AG04450 (cell line): ENCODE measurements at regions not wholly inside any gene's neighbourhood (a gene's known extent, or its start where the extent isn't known, plus 50 kb on each side); places are given as distances from the start of the nearest gene placed in this dataset.

Source experiments
- CTCF ChIA-PET: fragments of 300-600, 350-600 bp; formaldehyde crosslinking; extraction: SDS; loops from one replicate; lab custom pipeline; 2022; ENCODE audit warnings: antibody characterized with exemption, inconsistent platforms; lab: Charles Lee
- POLR2A ChIA-PET: fragments of 350-600 bp; formaldehyde crosslinking; extraction: SDS; loops from one replicate; lab custom pipeline; 2021; ENCODE audit warnings: antibody characterized with exemption, inconsistent platforms; lab: Yijun Ruan, JAX
- DNase-seq: peaks from one replicate; pipeline ENCODE4 v3.0.0-alpha.2; 2011; ENCODE audit warnings: low read depth, low spot score
- H3K27ac ChIP-seq: one replicate; pipeline ENCODE4 v1.5.1; 2012; ENCODE audit warnings: low read depth, low read length, control low read depth
- H3K27me3 ChIP-seq: one replicate; pipeline ENCODE4 v1.6.0; 2012; ENCODE audit warnings: low read length; ENCODE audit not compliant: control insufficient read depth, insufficient read depth
- H3K4me3 ChIP-seq: 2 replicates; pipeline ENCODE4 v1.5.1; 2011; ENCODE audit warnings: mild to moderate bottlenecking, low read depth, low read length, control low read depth
- H3K9me3 ChIP-seq: 2 replicates; pipeline ENCODE4 v1.5.1; 2012; ENCODE audit warnings: low read length; ENCODE audit not compliant: control insufficient read depth, insufficient read depth
- TF ChIP-seq, protein P1 (sequence below): IDR thresholded peaks from 2 replicates; pipeline ENCODE4 v1.5.1; 2011; ENCODE audit warnings: low read depth, low read length, control low read depth, inconsistent platforms

DNA sequence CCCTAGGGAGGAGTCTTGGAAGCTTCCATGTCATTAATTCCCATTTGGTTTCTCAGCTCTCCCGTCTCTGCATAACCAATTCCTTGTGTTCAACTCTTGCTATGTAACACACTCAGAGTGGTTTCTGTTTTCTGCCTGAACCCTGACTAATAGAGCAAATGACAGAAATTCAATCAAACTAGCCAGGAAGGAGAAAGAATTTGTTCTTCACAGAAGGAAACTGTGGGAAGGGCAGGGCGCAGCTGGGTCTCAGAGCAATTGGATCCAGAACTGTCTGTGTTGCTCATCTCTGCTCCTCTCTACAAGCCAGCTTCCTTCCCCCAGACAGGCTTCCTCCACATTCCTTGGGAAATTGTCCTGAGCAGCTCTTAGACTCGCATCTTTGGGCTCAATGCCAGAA, 269.8 kb downstream of the TNS1 start:
- TF ChIP-seq, protein P1, sequence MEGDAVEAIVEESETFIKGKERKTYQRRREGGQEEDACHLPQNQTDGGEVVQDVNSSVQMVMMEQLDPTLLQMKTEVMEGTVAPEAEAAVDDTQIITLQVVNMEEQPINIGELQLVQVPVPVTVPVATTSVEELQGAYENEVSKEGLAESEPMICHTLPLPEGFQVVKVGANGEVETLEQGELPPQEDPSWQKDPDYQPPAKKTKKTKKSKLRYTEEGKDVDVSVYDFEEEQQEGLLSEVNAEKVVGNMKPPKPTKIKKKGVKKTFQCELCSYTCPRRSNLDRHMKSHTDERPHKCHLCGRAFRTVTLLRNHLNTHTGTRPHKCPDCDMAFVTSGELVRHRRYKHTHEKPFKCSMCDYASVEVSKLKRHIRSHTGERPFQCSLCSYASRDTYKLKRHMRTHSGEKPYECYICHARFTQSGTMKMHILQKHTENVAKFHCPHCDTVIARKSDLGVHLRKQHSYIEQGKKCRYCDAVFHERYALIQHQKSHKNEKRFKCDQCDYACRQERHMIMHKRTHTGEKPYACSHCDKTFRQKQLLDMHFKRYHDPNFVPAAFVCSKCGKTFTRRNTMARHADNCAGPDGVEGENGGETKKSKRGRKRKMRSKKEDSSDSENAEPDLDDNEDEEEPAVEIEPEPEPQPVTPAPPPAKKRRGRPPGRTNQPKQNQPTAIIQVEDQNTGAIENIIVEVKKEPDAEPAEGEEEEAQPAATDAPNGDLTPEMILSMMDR, result no peak
- no peak for DNase-seq
- ChIA-PET POLR2A (no interaction called here), CTCF (interaction anchor here (1.2 kb wide), 1 partner anchor 18 kb away, joined by 3 read pairs; no protein-coding TSS in a partner anchor)
- Histone ChIP-seq H3K27me3 (no peaks in the 10 kb centered on the region), H3K27ac (no peak overlapping the region), H3K9me3 (no peaks in the 10 kb centered on the region; the same call in 1 of the 2 replicates), H3K4me3 (no peak overlapping the region)

DNA sequence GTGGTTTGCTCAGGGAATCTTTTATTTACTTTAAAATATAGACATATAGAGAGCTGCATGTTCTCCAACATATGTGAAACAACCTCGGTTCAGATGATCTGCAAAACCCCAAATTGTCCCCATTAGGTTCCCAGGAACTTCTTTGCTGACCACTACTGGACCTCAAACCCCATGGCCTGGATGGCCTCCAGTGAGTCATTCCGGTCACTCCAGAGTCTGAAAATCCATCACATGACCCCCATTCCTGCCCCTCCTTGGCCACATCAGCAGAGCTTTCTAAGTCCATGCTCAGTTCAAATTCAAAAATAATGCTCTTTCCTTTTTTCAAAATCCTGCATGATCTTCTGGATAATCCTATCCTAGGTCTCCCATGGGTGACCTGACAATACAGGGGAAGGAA, 271.0 kb downstream of the TNS1 start:
- Histone ChIP-seq H3K27ac (no peak overlapping the region), H3K27me3 (no peaks in the 10 kb centered on the region), H3K4me3 (no peak overlapping the region), H3K9me3 (no peaks in the 10 kb centered on the region)
- TF ChIP-seq, protein P1, result no peak
- DNase-seq, result no peak
- POLR2A ChIA-PET, result no interaction called here
- CTCF ChIA-PET, result no interaction called here

DNA sequence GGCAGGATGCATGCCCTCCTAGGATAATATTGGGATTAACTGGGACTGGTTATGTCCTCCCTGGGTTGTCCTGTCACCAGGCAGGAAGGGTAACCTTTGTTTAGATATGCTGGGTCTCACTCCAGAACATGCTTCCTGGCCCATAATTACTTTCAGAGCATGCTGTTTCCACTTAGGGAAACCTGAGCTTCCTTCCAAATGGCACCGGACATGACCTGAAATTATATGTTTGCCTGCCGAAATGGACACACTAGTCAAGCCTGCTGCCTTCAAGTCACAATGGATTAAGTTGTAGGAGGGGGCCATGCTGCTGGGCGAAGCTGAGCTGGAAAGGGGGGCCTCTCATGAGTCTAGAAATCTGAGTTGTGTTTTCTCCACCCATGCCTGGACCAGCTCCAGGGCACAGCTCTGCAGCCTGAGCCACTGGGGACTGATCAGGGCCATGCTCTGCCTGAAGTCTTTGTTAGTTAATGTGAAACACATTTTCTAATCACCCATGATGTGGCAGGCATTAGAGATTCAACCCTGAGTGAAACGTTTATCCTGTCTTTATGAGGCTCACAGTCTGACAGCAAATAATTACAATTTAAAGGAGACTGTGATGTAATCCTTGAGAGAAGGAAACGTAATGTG, 273.3 kb downstream of the TNS1 start:
- no peak overlapping the region for H3K4me3 ChIP-seq
- no peak overlapping the region for H3K27ac ChIP-seq
- TF ChIP-seq, protein P1, result no peak
- POLR2A ChIA-PET, result no interaction called here
- H3K27me3 ChIP-seq, result no peaks in the 10 kb centered on the region
- CTCF ChIA-PET, result interaction anchor here (0.7 kb wide), 1 partner anchor 27 kb away, joined by 3 read pairs; no protein-coding TSS in a partner anchor
- H3K9me3 ChIP-seq, result no peaks in the 10 kb centered on the region
- DNase-seq, result no peak

- ChIA-PET CTCF (interaction anchor here (1.6 kb wide), 1 partner anchor 15 kb away, joined by 3 read pairs; no protein-coding TSS in a partner anchor), POLR2A (no interaction called here)
- no peaks in the 10 kb centered on the region for H3K9me3 ChIP-seq
- H3K27ac ChIP-seq, result no peak overlapping the region
- DNase-seq, result no peak
- TF ChIP-seq, protein P1, result no peak
- no peak overlapping the region for H3K4me3 ChIP-seq
- no peaks in the 10 kb centered on the region for H3K27me3 ChIP-seq
Measured at GRCh38 chr2:217727801-217728200, 275.0 kb downstream of the TNS1 start.

- Histone ChIP-seq H3K9me3 (no peaks in the 10 kb centered on the region), H3K27me3 (no peaks in the 10 kb centered on the region), H3K27ac (no peak overlapping the region), H3K4me3 (no peak overlapping the region)
- ChIA-PET POLR2A (no interaction called here), CTCF (interaction anchor here (1.2 kb wide), 1 partner anchor 75 kb away, joined by 3 read pairs; no protein-coding TSS in a partner anchor)
- TF ChIP-seq, protein P1, result no peak
- no peak for DNase-seq
Measured at GRCh38 chr2:217725409-217725808, 277.4 kb downstream of the TNS1 start.
